ENCODE measurements at regions not wholly inside any gene's neighbourhood (a gene's known extent, or its start where the extent isn't known, plus 50 kb on each side); places are given as distances from the start of the nearest gene placed in this dataset.

DNA sequence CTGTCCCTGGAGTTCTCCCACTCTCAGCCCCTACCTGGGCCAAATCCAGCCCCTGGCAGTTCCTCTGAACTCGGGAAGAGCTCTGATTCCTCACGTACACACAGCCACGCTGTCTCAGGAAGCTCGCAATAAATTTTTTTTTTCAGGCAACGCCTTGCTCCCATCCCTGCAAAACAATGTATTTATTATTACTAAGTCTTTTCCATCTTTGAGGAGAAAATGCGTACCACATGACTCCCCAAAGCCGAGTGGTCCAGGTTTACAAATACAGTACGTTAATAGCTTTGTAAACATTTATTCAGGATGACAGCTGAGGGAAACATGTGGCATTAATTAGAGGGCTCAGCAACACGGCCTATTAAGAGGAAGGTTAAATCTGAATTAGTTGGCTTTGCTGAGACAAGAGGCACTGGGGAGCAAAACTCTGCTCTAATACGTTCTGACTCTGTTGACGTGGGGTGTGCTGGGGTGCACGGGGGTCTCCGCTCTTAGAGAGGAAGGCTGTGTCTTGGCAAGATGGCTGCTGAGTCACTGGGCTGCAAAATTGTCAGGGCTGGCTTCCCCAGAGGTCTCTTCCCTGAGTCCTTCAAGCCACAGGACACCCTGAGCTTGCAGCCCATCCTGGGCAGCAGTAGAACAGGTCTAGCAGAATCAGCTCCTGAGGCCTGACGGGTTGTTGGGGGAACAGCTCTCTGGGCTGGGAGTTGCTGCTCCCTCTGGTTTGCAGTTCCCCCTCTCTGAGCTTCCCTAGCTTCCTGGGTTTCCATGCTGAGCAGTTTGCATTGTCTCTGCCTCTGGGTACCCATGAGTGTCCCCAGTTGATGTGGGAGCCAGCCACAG, 185.2 kb upstream of the TBX3 start (continued):
- TF ChIP-seq, protein P1, sequence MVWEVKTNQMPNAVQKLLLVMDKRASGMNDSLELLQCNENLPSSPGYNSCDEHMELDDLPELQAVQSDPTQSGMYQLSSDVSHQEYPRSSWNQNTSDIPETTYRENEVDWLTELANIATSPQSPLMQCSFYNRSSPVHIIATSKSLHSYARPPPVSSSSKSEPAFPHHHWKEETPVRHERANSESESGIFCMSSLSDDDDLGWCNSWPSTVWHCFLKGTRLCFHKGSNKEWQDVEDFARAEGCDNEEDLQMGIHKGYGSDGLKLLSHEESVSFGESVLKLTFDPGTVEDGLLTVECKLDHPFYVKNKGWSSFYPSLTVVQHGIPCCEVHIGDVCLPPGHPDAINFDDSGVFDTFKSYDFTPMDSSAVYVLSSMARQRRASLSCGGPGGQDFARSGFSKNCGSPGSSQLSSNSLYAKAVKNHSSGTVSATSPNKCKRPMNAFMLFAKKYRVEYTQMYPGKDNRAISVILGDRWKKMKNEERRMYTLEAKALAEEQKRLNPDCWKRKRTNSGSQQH (CRISPR knock-in tag; IDR thresholded peaks at IDR 0.05) = no peak

DNA sequence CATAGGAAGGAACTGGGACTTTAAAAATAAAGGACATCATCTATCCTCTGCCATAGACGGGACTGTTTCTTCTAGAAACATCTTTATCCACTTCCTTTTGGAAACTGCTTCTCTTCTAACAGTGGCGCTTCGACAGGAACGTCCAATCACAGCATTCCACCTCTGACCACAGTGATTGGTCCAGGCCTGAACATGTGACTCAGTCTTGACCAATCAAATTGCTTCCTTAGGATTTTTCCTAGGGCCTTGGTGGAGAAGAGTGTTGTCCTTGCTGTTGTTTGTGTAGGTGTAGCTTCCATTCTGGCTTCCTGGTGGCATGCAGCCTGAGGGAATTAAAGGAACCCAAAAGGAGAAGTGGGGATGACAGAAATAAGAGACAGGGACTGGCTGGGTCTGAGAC, 182.4 kb upstream of the TBX3 start:
- WGBS (ENCODE audit: insufficient coverage, low coverage, missing lambda C conversion rate) = 0% methylated on average over 4 of the region's 4 CpGs
- intact Hi-C loops (cut with micrococcal nuclease) (no loop called here), in situ Hi-C loops (cut with MboI) (no loop called here)
- ChIA-PET POLR2A (no interaction called here), CTCF (ENCODE audit: low intra/inter-chr PET ratio) (no interaction called here)
- H3K36me3 ChIP-seq (ENCODE audit: control insufficient read depth, insufficient read depth, low read length) = no peaks in the 10 kb centered on the region
- no peak overlapping the region for H3K27ac ChIP-seq (ENCODE audit: extremely low read depth, low read depth, low read length)
- no peak overlapping the region for H3K4me3 ChIP-seq
- FAIRE-seq (no peak), ATAC-seq (no peak), DNase-seq (ENCODE audit: extremely low read depth in 1 of 4, low spot score in 3 of 4) (peak; percentile 5 to 30 (median 17))
- H3K4me2 ChIP-seq (ENCODE audit: insufficient read depth, low read length) = no peak overlapping the region
- no peaks in the 10 kb centered on the region for H3K9me1 ChIP-seq (ENCODE audit: control insufficient read depth, insufficient read depth, low read length)
- H3K4me1 ChIP-seq (replicated peaks in 1 of 2; ENCODE audit: control insufficient read depth in 2 of 2, insufficient read depth in 2 of 2, low read length in 2 of 2) = no peaks in the 10 kb centered on the region
- H3K27me3 ChIP-seq (ENCODE audit: control insufficient read depth in 2 of 2, insufficient read depth in 2 of 2, low read length in 2 of 2) = no peaks in the 10 kb centered on the region
- no peak overlapping the region for H2AFZ ChIP-seq (ENCODE audit: low read depth, low read length)
- H3K9me3 ChIP-seq (replicated peaks; ENCODE audit: control insufficient read depth, insufficient read depth, low read depth, low read length) = no peaks in the 10 kb centered on the region
- BruUV-seq (replicated peaks) = no TSS peak
- H4K20me1 ChIP-seq (replicated peaks; ENCODE audit: control insufficient read depth, insufficient read depth, low read length) = no peaks in the 10 kb centered on the region
- no peak overlapping the region for H3K9ac ChIP-seq (ENCODE audit: insufficient read depth in 1 of 2, low read depth in 2 of 2, low read length in 2 of 2)
- H3K79me2 ChIP-seq (ENCODE audit: control insufficient read depth, insufficient read depth, low read length) = no peaks in the 10 kb centered on the region
- TF ChIP-seq ZNF431 (CRISPR knock-in tag; IDR thresholded peaks at IDR 0.05) (no peak), FIP1L1 (IDR thresholded peaks at IDR 0.05; ENCODE audit: low read depth, low read length, poor library complexity, severe bottlenecking) (no peak), TAL1 (IDR thresholded peaks at IDR 0.05) (no peak), COPS2 (conservative IDR thresholded peaks at IDR 0.05) (no peak), RBM39 (optimal IDR thresholded peaks at IDR 0.05; ENCODE audit: low read depth, low read length) (no peak), CC2D1A (IDR thresholded peaks at IDR 0.05) (no peak)
- TF ChIP-seq, protein P2, sequence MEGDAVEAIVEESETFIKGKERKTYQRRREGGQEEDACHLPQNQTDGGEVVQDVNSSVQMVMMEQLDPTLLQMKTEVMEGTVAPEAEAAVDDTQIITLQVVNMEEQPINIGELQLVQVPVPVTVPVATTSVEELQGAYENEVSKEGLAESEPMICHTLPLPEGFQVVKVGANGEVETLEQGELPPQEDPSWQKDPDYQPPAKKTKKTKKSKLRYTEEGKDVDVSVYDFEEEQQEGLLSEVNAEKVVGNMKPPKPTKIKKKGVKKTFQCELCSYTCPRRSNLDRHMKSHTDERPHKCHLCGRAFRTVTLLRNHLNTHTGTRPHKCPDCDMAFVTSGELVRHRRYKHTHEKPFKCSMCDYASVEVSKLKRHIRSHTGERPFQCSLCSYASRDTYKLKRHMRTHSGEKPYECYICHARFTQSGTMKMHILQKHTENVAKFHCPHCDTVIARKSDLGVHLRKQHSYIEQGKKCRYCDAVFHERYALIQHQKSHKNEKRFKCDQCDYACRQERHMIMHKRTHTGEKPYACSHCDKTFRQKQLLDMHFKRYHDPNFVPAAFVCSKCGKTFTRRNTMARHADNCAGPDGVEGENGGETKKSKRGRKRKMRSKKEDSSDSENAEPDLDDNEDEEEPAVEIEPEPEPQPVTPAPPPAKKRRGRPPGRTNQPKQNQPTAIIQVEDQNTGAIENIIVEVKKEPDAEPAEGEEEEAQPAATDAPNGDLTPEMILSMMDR (IDR thresholded peaks at IDR 0.05 in 2 of 3, conservative IDR thresholded peaks at IDR 0.05 in 1 of 3; ENCODE audit: insufficient read depth in 2 of 3, low read depth in 1 of 3, low read length in 3 of 3) = no peak
- TF ChIP-seq, protein P3, sequence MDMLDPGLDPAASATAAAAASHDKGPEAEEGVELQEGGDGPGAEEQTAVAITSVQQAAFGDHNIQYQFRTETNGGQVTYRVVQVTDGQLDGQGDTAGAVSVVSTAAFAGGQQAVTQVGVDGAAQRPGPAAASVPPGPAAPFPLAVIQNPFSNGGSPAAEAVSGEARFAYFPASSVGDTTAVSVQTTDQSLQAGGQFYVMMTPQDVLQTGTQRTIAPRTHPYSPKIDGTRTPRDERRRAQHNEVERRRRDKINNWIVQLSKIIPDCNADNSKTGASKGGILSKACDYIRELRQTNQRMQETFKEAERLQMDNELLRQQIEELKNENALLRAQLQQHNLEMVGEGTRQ (CRISPR knock-in tag; IDR thresholded peaks at IDR 0.05) = peak; percentile 71
- TF ChIP-seq, protein P4, sequence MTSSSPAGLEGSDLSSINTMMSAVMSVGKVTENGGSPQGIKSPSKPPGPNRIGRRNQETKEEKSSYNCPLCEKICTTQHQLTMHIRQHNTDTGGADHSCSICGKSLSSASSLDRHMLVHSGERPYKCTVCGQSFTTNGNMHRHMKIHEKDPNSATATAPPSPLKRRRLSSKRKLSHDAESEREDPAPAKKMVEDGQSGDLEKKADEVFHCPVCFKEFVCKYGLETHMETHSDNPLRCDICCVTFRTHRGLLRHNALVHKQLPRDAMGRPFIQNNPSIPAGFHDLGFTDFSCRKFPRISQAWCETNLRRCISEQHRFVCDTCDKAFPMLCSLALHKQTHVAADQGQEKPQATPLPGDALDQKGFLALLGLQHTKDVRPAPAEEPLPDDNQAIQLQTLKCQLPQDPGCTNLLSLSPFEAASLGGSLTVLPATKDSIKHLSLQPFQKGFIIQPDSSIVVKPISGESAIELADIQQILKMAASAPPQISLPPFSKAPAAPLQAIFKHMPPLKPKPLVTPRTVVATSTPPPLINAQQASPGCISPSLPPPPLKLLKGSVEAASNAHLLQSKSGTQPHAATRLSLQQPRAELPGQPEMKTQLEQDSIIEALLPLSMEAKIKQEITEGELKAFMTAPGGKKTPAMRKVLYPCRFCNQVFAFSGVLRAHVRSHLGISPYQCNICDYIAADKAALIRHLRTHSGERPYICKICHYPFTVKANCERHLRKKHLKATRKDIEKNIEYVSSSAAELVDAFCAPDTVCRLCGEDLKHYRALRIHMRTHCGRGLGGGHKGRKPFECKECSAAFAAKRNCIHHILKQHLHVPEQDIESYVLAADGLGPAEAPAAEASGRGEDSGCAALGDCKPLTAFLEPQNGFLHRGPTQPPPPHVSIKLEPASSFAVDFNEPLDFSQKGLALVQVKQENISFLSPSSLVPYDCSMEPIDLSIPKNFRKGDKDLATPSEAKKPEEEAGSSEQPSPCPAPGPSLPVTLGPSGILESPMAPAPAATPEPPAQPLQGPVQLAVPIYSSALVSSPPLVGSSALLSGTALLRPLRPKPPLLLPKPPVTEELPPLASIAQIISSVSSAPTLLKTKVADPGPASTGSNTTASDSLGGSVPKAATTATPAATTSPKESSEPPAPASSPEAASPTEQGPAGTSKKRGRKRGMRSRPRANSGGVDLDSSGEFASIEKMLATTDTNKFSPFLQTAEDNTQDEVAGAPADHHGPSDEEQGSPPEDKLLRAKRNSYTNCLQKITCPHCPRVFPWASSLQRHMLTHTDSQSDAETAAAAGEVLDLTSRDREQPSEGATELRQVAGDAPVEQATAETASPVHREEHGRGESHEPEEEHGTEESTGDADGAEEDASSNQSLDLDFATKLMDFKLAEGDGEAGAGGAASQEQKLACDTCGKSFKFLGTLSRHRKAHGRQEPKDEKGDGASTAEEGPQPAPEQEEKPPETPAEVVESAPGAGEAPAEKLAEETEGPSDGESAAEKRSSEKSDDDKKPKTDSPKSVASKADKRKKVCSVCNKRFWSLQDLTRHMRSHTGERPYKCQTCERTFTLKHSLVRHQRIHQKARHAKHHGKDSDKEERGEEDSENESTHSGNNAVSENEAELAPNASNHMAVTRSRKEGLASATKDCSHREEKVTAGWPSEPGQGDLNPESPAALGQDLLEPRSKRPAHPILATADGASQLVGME (CRISPR knock-in tag; IDR thresholded peaks at IDR 0.05) = no peak

All from K562 (cell line).